ENCODE measurements at regions not wholly inside any gene's neighbourhood (a gene's known extent, or its start where the extent isn't known, plus 50 kb on each side); places are given as distances from the start of the nearest gene placed in this dataset.

- TF ChIP-seq CTCF (IDR thresholded peaks at IDR 0.05; ENCODE audit: low read length) (no peak), EZH2 (optimal IDR thresholded peaks at IDR 0.05; ENCODE audit: low read depth, low read length) (no peak), EZH2phosphoT487 (IDR thresholded peaks at IDR 0.05; ENCODE audit: low read length) (no peak)
Observed at GRCh38 chr9:28136113-28136512, 562.8 kb upstream of the C9orf72 start.
